HEK293 (cell line): ENCODE measurements at regions not wholly inside any gene's neighbourhood (a gene's known extent, or its start where the extent isn't known, plus 50 kb on each side); places are given as distances from the start of the nearest gene placed in this dataset.

Experiments used
- ZBTB21 ChIP-seq: fragments of 450-650 bp; formaldehyde crosslinking; IDR thresholded peaks from 2 replicates; pipeline ENCODE4 v1.5.1; 2017; ENCODE audit warnings: missing biosample characterization, missing genetic modification characterization
- ZNF274 ChIP-seq, 2 experiments: fragments of 200-500 bp in 1 of 2; fragments of 450-650 bp in 1 of 2; sonication (Bioruptor generic) in 1 of 2; formaldehyde crosslinking in 1 of 2; IDR thresholded peaks; 2 replicates each; pipeline versions ENCODE4 v1.5.1 to v1.6.1; 2014 to 2016; ENCODE audit warnings: borderline replicate concordance in 1 of 2, inconsistent platforms in 1 of 2, low read length in 1 of 2, missing biosample characterization in 1 of 2, missing genetic modification characterization in 1 of 2
- TF ChIP-seq, protein P1 (sequence below): fragments of 450-650 bp; formaldehyde crosslinking; IDR thresholded peaks from 2 replicates; pipeline ENCODE4 v1.5.1; 2016; ENCODE audit warnings: missing biosample characterization, missing genetic modification characterization

DNA sequence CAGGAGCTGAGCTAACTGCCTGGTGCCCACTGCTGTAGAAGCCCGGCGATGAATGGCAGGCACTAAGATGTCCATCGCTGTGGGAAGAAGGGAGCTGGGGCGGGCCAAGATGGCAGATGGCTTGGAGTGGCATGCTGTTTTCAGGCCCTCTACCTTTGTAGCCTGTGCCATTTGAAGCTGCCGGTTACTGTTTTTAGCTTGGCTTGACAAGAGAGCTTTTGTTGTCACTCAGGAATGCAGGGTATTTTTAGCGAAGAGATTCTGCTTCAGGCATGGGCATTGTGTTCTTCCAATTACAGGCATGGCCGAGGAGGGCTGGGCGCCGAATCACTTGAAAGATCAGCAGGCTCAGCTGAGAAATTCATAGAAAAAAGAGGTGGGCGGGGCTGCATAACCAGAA lies 348.7 kb downstream of the RPS6KC1 start:
- TF ChIP-seq, protein P1, sequence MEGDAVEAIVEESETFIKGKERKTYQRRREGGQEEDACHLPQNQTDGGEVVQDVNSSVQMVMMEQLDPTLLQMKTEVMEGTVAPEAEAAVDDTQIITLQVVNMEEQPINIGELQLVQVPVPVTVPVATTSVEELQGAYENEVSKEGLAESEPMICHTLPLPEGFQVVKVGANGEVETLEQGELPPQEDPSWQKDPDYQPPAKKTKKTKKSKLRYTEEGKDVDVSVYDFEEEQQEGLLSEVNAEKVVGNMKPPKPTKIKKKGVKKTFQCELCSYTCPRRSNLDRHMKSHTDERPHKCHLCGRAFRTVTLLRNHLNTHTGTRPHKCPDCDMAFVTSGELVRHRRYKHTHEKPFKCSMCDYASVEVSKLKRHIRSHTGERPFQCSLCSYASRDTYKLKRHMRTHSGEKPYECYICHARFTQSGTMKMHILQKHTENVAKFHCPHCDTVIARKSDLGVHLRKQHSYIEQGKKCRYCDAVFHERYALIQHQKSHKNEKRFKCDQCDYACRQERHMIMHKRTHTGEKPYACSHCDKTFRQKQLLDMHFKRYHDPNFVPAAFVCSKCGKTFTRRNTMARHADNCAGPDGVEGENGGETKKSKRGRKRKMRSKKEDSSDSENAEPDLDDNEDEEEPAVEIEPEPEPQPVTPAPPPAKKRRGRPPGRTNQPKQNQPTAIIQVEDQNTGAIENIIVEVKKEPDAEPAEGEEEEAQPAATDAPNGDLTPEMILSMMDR (tag by site-specific recombination), result no peak
- TF ChIP-seq ZBTB21 (tag by site-specific recombination), result no peak
- TF ChIP-seq ZNF274 (IDR thresholded peaks at IDR 0.05; ENCODE audit: low read length), result no peak
- TF ChIP-seq ZNF274 (tag by site-specific recombination; IDR thresholded peaks at IDR 0.05; ENCODE audit: borderline replicate concordance), result no peak
